Amygdala (tissue), 56 donors: ENCODE measurements at regions not wholly inside any gene's neighbourhood (a gene's known extent, or its start where the extent isn't known, plus 50 kb on each side); places are given as distances from the start of the nearest gene placed in this dataset.

Source experiments
- DNase-seq, 56 donors: peaks; one replicate each; lab custom pipeline; 2025; lab: John Stamatoyannopoulos, UW

DNA sequence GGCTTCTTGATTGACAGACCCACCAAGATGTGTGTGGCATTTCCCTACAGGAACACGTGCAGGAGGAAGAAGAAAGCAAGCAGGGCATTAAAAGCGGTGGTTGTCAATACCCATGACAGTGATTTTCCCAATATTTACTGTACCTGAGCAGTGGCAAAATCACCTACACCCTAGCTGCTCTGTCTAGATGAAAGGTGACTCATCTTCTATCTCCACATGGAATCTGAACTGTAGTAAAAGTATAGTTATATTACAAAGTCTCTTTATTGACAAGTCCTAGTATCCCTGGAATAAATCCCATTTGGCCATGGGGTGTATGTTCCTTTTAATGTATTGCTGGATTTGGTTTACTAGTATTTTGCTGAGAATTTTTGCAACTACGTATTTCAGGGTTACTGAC, 458.8 kb upstream of the SORCS1 start:
- DNase-seq: no peak

DNA sequence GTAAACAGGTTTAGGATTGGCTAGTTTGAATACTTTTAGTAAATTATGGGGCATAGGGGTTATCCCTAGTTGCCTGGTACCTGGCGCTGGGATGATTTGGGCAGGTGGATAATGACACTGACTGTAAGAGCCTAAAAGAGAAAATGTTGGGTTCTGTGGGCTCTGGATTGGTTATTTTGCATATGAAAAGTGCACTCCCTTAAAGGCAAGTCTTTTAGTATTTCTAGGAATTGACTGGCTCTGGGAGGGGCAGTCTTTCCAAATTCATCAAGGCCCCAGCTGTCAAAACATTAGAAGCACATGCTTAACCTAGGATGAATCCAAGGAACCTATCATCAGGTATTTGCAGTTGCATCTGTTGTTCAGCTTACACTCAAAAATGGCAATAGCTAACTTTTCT, 454.6 kb upstream of the SORCS1 start:
- no peak for DNase-seq

DNA sequence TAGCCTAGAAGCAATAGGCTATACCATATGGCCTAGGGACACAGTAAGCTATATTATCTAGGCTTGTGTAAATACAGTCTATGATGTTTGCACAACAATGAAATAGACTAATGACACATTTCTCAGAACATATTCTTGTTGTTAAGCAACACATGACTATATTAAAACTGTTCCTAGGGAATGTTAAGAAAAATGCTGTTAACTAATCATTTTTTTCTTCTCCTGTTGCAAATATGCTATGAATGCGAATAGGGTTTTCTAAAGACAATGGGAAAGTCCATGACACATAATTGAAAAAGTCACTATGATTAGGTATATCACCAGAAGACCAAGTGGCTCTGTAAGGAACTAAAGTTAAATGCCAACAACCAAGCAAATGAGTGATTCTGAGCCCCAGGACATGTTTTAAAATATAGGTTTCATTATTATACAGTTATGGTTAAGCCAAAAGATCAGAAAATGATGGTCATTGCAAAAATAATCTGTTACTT, 454.0 kb upstream of the SORCS1 start:
- DNase-seq: no peak

DNA sequence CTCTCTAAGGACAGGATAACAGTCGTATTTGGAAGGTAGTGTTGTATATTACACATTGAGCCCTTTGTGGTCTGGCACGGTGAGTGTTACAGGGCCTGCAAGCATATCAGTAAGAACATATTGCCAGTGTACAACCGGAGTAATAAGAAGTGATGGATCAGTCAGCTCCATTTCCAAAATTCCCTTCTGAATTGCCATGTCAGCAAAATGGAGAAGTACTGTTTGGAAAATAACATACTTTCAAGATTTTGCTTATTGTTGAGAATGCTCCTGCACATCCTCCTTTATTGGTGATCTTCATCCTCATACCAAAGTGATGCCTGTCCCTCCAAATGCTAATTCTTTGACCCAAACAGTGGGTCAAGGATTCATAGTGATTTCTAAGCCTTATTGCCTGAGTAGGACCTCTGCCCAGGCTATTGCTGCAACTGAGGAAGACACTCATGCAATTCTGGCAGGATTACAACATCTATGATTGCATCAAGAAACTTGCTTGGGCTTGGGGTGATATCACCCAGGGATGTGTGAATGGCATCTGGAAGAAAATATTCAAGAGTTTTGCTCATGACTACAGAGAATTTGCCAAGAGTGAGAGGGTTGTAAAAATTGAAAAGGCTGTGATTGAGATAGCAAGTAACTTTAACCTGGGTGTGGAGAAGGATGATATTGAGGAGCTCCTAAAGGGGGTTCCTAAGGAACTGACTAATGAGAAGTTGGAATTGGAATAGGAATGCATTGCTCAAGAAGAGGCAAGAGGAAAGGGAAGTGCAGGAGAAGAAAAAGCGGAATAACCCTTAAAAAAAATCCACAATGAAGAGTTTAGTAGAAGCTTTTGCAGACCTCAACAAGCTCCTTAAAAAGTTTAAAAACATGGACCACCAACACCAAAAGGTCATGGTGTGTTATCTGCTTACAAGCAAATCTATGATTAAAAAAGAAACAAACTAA, 452.2 kb upstream of the SORCS1 start:
- no peak for DNase-seq

DNA sequence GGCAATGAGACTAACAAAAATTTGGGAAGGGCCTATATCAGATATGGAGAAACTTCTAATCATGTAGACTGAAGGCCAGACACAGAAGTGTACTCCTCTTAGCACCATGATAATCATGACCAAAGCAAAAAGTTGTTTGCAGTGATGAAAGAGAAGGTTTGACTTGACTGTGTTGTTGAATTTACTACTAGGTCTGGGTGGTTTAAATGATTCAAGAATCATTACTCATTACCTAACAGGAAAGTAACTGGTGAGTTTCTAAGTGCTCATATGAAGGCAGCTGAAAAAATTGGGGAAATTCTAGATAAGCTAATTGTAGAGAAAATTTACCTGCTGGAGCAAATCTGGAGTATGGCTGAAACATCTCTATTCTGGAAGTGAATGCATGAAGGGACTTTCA, 451.5 kb upstream of the SORCS1 start:
- no peak for DNase-seq

DNA sequence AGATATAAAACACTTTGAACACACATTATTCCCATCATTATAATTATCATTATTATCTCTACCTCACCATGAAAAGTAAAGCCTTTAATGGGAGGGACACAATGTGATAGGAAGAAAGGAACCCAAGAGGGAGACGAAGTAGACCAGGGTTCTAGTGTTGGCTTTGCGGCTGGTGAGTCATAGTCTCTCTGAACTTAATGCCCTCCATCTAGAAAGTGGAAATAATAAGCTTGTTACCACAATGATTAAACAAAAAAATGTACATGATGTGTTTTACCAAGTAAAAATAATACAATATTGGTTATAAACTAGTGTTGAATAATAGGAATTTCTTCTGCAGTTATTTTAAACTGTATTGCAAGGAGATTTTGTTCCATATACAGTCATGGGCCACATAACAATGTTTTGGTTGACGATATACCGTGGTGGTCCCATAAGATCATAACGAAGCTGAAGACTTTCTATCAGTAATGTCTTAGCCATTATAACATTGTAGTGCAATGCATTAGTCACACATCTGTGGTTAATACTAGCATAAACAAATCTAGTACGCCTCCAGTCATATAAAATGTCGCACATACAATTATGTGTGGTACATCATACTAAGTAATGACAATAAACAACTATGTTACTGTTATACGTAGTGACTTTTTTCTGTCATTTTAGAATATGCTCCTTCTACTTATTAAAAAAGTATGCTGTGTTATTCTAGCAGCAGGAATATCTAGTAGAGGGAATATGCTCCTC, 450.6 kb upstream of the SORCS1 start:
- no peak for DNase-seq

DNA sequence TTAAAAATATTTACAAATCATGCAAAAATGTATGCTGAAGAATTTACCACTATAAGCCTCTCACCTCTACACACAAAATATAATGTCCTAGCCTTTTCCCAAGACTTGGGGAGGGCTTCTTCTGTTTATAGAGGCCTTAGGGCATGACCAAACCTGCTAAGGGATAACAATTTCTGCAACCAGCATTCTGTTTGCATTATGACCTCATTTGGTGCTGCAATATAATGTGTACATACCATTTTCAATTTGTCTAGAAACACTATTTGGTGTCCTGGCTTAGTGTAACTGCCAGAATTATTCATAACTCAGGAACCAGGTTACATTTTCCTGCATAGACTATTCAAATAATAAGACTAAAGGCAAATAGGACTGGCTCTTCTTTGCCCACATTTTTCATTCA, 446.6 kb upstream of the SORCS1 start:
- no peak for DNase-seq

DNA sequence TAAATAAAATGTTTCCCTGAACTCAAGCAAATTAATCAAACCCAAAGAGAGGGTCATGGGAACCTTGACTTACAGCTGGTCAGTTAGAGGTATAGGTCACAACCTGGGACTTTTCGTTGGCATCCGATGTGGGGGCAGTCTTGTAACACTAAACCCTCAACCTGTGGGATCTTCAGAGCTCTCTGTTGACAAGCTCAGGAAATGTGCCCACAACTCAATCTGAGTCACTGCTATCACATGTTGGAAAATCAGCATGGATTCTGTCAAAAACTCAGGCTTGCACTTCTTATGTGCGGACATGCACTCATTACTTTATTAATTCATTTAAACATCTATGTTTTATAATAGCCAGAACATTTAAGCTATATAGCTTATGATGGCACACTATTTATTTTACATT, 424.6 kb upstream of the SORCS1 start:
- DNase-seq: no peak

DNA sequence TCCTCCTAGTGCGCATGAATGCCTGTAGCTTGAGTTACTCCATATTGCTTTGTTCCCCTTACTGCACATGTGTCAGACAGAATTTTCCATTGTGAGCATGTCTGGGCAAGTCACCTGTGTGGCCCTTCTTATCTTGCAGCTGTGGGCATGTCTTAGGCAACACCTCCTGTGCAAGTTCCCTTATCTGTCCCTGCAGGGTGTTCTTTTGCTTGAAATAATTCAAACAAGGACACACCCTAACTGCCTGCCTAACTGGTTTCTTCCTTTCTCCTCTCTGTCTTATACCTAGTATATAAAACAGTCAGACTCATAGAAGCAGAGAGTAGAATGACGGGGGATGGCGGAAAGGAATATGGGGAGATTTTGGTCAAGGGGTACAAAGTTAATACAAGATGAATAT, 421.1 kb upstream of the SORCS1 start:
- no peak for DNase-seq

DNA sequence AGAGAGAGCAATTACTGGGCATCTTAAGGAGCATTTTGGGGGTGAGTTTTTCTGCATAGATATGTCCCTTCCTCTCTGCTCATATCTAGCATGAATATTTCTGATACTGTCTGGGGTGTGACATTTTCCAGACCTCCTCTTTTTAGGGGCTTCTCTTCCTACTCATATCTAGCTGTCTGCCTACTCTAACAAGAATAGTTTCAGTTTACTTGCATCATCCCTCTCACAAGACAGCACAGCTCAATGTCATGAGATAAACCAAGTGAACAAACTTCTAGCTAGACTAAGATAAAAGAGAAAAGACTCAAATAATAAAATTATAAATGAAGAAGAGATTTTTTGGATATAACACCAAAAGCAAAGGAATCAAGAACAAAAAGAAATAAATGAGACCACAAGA, 419.5 kb upstream of the SORCS1 start:
- no peak for DNase-seq

DNA sequence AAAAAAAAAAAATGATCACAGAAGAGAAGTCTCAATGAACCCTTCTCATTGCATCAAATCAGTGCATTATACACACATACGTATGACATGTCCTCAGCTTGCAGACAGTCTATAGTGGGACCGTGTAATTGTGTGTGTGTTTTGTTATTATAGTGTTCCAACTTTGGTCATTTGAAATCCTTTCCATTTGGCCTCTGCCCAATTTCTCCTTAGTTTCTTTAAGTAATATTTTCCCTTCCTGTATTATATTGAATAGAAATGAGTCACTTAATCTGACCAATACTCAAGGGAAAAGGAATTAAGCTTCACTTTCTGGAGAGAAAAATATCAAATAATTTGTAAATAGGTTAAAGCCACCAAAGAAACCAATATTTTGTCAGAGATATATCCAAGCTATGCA, 415.5 kb upstream of the SORCS1 start:
- DNase-seq: no peak

DNA sequence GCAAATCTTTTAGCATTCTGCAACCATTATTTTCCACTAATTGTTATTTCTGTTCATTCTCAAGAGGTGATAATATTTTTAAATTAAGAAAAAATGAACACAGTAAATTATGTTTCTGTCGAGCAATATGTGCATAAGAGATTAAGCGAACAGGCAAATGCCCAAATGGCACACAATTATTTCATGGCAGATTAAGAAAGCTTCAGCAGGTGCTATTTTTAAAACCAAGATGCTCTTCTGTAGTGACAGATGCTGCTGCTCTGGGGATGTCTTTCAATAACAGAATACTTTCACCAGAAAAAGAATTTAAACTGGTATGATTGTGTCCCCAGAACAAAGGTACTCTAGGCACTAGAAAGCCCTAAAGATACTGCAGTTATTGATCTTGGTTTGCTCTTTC, 412.7 kb upstream of the SORCS1 start:
- DNase-seq: no peak

DNA sequence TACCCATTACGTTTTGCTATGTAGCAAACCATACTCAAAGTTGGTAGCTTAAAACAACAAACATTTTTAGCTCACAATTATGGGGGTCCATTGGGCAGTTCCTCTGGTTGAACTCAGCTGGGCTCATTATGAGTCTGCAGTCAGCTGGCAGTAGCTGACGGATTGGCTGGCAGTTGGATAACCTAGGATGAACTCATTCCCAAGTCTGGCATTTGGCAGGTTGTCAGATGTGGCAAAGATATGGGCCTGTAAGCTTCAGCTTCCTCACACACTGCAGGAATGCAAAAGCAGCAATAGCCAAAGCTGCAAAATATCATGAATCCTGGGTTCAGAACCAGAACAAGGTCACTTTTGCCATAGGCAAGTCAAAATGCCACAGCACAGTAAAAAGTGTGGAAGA, 412.2 kb upstream of the SORCS1 start:
- DNase-seq: peak in 5 of 56 donors; percentile 0 to 11 (median 2)

DNA sequence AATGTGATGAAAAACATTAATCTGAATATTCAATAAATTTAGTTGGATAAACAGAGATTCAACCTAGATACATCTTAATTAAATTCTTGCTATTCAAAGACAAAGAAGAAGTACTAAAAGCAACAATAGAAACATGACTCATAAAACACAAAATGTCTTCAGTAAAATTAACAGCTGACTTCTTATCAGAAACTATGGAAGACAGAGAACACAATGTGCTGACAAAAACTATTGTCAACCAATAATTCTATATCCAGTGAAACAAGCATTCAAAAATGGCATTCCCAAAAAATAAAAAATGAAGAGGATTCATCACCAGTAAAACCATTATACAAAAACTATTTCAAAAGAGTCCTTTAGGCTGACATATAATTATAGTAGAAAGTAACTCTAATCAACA, 400.5 kb upstream of the SORCS1 start:
- DNase-seq: no peak

DNA sequence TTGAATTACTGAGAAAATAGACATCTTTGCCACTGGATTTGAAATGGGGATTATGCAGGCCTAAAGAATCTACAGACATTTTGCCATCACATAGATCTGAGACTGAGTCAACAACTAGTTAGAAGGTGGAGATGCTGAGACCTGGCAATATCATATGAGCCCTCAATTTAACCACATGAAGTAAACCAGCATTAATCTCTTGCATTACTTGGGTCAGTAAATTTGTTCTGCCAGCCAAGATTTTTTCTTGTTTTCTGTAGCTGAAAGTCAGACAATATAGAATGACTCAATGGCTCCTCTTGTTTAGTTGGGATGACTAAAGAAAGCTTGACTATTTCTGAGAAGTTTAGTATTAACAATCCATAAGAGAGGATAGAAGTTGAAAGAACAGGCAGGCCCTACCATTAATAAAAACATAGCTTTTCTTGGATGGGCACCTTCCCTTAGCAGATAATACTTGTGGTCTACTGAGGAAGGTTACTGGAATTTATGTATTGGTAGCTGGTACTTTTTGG, 396.7 kb upstream of the SORCS1 start:
- no peak for DNase-seq

DNA sequence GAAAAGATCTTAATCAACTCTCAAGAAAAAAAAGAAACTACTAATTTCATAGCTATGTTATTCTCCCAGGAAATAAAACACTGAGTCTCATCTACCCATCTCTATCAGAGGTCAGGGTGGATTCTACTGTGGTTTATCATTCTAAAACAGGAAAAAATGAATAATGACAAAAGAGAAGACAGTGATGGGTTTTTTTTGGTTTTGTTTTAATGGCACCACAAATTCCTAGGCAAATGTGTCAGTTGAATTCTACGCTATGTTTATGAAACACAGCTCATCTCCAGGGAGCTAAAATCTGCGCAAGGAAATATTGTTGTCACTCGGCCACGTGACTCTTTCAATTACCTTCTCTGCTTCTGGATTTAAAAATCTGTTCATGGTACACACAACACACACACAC, 393.4 kb upstream of the SORCS1 start:
- no peak for DNase-seq

DNA sequence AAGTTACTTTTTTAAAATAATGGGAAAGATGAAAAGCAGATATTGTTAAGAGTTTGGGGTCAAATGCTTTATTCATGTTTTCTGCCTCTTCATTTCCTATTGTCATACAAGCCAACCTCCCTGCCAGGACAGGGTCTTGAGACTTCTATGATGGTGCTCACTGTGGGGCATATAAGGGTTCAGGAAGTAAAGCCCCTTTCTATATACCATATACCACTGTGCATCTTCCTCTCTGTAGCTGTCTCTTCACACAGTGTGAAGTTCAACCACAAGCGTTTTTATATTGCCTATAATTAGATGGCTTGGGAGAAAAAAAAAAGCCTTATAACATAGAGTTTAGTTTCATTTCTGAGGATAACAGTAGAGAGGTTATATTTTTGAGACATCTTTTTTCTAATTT, 389.8 kb upstream of the SORCS1 start:
- no peak for DNase-seq

DNA sequence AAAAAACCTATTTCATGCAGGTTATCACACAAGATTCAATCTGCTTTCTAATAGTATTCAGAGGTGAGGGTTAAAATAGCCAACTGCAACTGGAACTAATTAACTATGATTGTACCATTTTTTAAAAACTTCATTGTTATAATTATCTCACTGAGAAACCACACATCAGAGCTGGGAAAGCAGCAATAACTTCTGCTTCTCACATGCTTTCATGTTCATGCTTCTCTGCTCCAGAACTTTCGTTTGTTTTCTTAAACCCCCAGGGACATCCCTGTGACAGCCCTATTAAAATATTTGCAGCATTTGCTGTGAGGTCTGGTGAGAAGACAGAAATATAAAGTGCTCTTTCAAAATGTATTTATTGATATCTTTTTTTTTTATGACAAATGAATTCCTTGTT, 389.0 kb upstream of the SORCS1 start:
- DNase-seq: no peak

DNA sequence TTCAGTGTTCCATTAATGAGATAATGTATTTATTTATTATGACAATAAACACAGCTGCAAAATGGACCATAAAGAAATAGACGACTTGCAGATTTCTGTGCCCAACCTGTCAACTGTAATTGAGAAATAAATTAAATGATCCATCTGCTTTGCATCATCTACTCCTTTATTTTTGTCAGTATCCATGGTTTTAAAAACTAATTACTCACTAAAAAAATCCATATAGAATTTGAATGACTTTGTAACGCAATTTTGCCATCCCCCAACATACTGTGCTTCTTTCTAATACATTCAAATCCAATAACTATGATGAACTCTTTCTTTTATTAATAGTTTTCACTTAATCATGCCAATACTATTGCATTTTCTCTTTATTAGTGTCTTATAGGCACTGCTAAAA, 388.5 kb upstream of the SORCS1 start:
- DNase-seq: no peak

DNA sequence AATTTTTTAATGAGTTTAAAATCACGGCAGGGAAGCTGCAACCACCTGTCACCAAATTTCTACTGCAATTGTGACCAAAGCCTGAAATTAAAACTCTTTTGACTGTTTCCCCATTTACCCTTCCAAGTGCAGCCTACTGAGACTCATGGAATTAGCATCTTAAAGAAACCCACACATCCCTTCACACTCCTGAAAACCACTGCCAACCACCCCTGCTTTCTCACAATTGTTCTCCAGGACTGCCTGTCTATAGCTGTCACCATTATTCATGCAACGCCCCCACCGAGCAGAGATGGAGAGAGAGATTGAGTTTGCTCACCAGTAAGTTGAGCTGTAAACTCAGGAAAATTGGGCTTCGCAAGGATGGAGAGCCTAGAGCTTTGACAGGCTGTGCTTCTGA, 383.8 kb upstream of the SORCS1 start:
- peak in 20 of 56 donors; percentile 2 to 62 (median 16) for DNase-seq

DNA sequence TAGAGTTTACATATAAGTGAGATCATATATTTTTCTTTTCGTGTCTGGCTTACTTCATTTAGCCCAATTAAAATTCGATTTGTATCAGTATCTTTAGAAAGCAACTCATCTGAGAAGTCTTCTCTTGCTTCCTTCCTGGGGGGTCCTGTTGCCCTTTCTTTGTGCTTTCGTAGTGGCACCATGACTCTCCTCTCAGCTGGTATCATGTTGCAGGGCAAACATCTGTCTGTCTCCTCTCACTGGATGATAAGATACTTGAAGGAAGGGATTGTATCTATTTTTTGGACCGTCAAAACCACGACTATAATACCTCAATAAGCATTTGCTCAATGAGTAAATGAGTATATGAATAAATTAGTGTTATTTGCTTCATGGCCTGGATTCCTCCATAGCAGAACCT, 382.5 kb upstream of the SORCS1 start:
- no peak for DNase-seq

DNA sequence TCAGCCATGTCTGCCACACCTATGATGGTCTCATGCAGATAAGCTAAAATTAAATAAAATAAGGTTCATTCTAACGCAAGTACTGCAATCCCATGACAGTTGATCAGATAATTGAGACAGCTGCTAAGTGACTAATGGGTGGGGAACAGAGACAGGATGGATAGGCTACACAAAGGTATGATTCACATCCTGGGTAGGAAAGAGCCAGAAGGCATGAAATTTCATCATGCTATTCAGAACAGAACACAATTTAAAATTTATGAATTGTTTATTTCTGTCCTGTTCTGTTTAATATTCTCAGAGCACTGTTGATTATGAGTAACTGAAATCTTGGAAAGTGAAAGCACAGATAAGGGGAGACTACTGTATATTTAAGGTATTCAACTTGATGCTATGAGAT, 381.8 kb upstream of the SORCS1 start:
- DNase-seq: no peak
